Stimulated activated CD4-positive, alpha-beta T cell treated with anti-CD3 and anti-CD28 coated beads, Interleukin-4, amount 100 ng/mL, for 48 hours (primary cell): ENCODE measurements at regions not wholly inside any gene's neighbourhood (a gene's known extent, or its start where the extent isn't known, plus 50 kb on each side); places are given as distances from the start of the nearest gene placed in this dataset.
"Not testable (repeated sequence)": the region's sequence is repeated elsewhere in the genome, so short reads cannot be mapped to it uniquely, and the experiment has no call there.

Experiments used
- DNase-seq, 2 donors: peaks; one replicate each; pipeline ENCODE4 v3.0.0-alpha.2; 2020; ENCODE audit warnings: low read depth in 2 of 2

GRCh38 chr1:43042773-43043457 lies 84.2 kb upstream of the SLC2A1 start:
- no peak for DNase-seq

GRCh38 chr1:43042127-43042526 lies 83.5 kb upstream of the SLC2A1 start:
- DNase-seq = no peak

GRCh38 chr1:43041591-43041990 lies 82.9 kb upstream of the SLC2A1 start:
- no peak for DNase-seq

DNA sequence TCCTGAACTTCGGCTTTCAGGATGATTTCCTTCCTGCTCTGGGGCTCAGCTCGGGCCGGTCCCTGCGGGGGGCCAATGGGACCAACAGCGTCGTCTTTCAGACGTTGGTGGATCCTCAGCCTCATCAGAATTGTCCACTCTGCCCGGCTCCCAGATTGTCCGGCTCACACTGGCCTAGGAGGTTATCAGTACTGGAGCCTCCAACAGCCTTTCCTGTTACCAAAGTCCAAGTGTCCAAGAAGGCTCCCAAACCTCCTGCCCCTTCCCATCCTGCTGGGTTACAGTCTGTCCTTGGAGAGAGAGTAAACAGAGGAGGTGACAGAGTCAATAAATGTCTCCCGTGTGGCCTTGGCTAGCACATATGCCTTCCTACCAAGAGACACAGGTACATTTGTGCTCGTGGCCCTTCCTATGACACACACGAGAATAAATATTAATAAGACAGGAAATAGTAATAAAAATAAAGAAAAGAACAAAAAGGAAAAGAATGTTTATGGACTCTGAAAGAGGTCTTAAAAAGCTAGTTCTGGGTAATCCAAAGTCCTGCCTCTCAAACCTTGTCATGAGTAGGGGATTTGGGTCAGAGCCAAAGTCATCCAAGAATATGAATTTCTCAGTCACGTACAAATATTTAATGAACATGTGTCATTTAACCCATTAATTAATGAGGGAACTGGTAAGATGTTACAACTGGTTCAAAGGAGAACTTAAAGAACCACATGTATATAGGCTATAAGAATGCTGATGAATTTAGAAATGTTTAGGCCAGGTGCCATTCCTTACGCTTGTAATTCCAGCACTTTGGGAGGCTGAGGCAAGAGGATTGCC lies 80.8 kb upstream of the SLC2A1 start:
- no peak for DNase-seq

- DNase-seq = no peak
These were observed 79.7 kb upstream of the SLC2A1 start for GRCh38 chr1:43038232-43038935.

DNA sequence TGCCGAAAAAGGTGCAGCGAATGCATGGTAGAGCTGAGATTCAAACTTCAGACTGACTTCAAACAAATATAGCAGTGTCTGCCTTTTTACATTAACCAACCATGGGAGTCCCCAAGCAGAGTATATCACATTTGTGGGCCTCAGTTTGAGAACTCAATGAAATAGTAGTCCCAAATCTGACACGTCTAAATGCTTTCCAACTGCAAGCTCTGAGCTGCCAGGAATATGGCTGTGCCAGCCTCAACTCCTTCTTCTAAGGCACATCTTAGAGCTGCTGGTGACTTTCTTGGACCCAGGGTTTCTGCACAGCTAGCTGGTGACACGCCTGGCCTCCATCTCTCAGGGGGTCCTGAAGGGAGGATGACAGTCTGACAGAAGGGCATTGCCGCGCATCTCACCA lies 78.8 kb upstream of the SLC2A1 start:
- DNase-seq = no peak

- no peak for DNase-seq
These were observed 78.3 kb upstream of the SLC2A1 start for GRCh38 chr1:43036932-43037331.

GRCh38 chr1:43035821-43036741 lies 77.4 kb upstream of the SLC2A1 start:
- no peak for DNase-seq

- no peak for DNase-seq
These were observed 76.1 kb upstream of the SLC2A1 start for GRCh38 chr1:43034778-43035177.

GRCh38 chr1:43034195-43034658 lies 75.6 kb upstream of the SLC2A1 start:
- no peak for DNase-seq

GRCh38 chr1:43031316-43032203 lies 72.9 kb upstream of the SLC2A1 start:
- DNase-seq = no peak

DNA sequence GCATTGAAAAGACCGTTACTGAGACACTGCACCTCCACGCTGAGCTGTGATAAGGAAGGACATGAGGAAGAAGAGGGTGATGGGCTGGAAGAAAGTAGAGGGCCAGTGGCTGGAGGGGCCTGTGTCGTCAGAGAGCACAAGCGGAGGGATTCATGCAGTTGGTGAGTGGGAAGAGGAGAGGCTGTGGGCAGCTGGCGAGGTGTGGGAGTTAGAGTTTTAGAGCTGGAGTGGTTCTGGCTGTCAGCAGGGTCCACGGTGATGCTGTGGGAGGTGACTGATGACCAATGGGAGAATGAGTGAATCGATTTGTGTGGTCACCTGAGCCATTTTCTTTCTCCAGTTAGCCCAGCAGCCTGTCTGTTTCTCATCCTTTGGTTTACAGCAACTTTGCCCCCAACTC lies 66.2 kb upstream of the SLC2A1 start:
- DNase-seq = no peak

GRCh38 chr1:43021547-43022474 lies 63.1 kb upstream of the SLC2A1 start:
- DNase-seq = no peak

DNA sequence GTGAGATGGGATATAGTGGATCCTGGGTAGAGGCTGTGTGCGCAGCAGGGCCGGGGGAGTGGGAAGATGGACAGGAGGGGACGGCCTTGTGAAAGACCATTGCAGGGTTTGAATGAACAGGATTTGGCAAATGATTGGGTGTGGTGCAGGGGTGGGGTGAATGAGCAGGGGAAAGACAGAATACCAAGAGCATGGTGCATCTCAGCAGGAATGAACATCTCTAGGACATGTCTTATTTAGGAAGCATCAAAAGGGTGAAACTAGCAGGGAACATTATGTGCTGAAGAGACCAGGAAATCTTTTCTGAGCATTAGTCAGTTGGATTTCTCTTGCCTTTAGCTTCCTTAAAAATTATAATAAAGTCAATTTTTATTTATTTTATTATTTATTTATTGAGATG lies 60.6 kb upstream of the SLC2A1 start:
- DNase-seq = no peak

DNA sequence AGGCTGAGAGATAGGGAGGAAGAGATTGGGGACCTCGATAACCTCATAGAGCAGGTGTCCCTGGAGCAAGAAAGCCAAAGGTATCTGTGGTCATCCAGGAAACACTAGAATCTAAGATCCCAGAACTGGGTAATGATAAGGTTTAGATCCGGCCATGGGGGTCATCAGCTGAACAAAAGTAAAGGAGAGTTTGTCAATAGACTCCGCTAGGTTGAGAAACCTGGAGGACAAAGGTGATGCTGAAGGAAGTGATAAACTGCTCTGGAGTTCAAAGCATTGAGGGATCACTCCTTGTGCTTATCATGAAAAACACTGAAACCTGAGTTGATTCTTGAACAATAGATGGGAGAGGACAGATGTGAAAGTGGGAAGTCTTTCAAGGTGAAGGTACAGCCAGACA lies 59.5 kb upstream of the SLC2A1 start:
- DNase-seq = no peak

- DNase-seq = no peak
These were observed 56.6 kb upstream of the SLC2A1 start for GRCh38 chr1:43015269-43015668.

GRCh38 chr1:43014579-43014978 lies 55.9 kb upstream of the SLC2A1 start:
- DNase-seq = not testable (repeated sequence)

DNA sequence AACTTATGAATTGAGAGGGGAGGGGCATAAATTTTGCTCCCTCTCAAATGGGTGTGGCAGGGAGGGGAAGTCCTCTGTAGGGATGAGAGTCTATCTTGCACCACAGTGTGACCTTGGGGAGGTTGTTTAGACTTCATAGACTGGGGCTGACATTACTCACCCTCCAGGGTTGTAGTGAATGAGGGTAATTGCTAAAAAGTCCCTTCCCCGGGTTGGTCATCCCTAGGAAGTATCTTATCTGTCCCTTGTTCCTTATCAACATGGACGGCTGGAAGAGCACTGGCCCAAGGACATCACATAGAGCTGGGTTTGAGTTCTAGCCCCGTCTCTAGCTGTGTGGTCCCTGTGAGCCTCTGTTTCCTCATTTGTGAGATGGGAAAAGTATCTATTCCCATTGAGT lies 52.4 kb upstream of the SLC2A1 start:
- no peak for DNase-seq

- no peak for DNase-seq
These were observed 50.6 kb upstream of the SLC2A1 start for GRCh38 chr1:43009274-43009673.
